ENCODE measurements at regions not wholly inside any gene's neighbourhood (a gene's known extent, or its start where the extent isn't known, plus 50 kb on each side); places are given as distances from the start of the nearest gene placed in this dataset.
A peak's percentile ranks its signal among the peaks of the same experiment; 100 is the strongest.

GRCh38 chr4:42750091-42750490 is 93.2 kb upstream of the ATP8A1 start:
- H3K27me3 ChIP-seq (replicated peaks in 2 of 5; ENCODE audit: control insufficient read depth in 4 of 5, insufficient read depth in 5 of 5, low read length in 4 of 5) = no peaks in the 10 kb centered on the region
- WGBS (ENCODE audit: insufficient coverage) = no CpG with 5 or more reads among the region's 1 CpG
- H3K4me1 ChIP-seq (ENCODE audit: control extremely low read depth in 1 of 4, control insufficient read depth in 4 of 4, insufficient read depth in 4 of 4, low read length in 3 of 4) = peaks cover 0 to 3% (median 1%) of the 10 kb centered on the region in 4 experiments
- POLR2A ChIA-PET = no interaction called here
- H3K27ac ChIP-seq (ENCODE audit: insufficient read depth in 1 of 2, low read depth in 1 of 2, low read length in 2 of 2, poor library complexity in 1 of 2, severe bottlenecking in 2 of 2) = no peak overlapping the region
- no peaks in the 10 kb centered on the region for H3K36me3 ChIP-seq (ENCODE audit: control insufficient read depth in 4 of 4, insufficient read depth in 4 of 4, low read length in 3 of 4)
- peaks cover 0 to 6% (median 0%) of the 10 kb centered on the region in 5 experiments for H3K9me3 ChIP-seq (ENCODE audit: control extremely low read depth in 1 of 5, control insufficient read depth in 4 of 5, insufficient read depth in 2 of 5, low read depth in 1 of 5, low read length in 4 of 5)
- CTCF ChIA-PET = interaction anchor here (0.7 to 7.3 kb wide), 15 partner anchors 18 to 192 kb away, joined by 3 to 90 read pairs (median 3); partner anchors contain the start of gene ATP8A1
- DNase-seq = peak; percentile 86 to 96 (median 95)
- H3K4me3 ChIP-seq (ENCODE audit: control insufficient read depth in 1 of 7, extremely low read depth in 1 of 7, insufficient read depth in 4 of 7, low read depth in 2 of 7, low read length in 6 of 7) = no peak overlapping the region

- Histone ChIP-seq H3K4me1 (ENCODE audit: control extremely low read depth in 1 of 4, control insufficient read depth in 4 of 4, insufficient read depth in 4 of 4, low read length in 3 of 4) (peaks cover 0 to 3% (median 1%) of the 10 kb centered on the region in 4 experiments), H3K9me3 (ENCODE audit: control extremely low read depth in 1 of 5, control insufficient read depth in 4 of 5, insufficient read depth in 2 of 5, low read depth in 1 of 5, low read length in 4 of 5) (peaks cover 0 to 7% (median 0%) of the 10 kb centered on the region in 5 experiments), H3K4me3 (ENCODE audit: control insufficient read depth in 1 of 7, extremely low read depth in 1 of 7, insufficient read depth in 4 of 7, low read depth in 2 of 7, low read length in 6 of 7) (no peak overlapping the region), H3K36me3 (ENCODE audit: control insufficient read depth in 4 of 4, insufficient read depth in 4 of 4, low read length in 3 of 4) (no peaks in the 10 kb centered on the region), H3K27ac (ENCODE audit: insufficient read depth in 1 of 2, low read depth in 1 of 2, low read length in 2 of 2, poor library complexity in 1 of 2, severe bottlenecking in 2 of 2) (no peak overlapping the region), H3K27me3 (replicated peaks in 2 of 5; ENCODE audit: control insufficient read depth in 4 of 5, insufficient read depth in 5 of 5, low read length in 4 of 5) (no peaks in the 10 kb centered on the region)
- WGBS (ENCODE audit: insufficient coverage) = 82% methylated on average over 1 of the region's 2 CpGs
- ChIA-PET POLR2A (no interaction called here), CTCF (interaction anchor here (7.3 kb wide), 1 partner anchor 179 kb away, joined by 90 read pairs; no protein-coding TSS in a partner anchor)
- peak; percentile 15 to 63 (median 62) for DNase-seq
Measured at GRCh38 chr4:42747971-42748370, 91.1 kb upstream of the ATP8A1 start.

GRCh38 chr4:42736527-42737195 is 79.8 kb upstream of the ATP8A1 start:
- DNase-seq = no peak
- no peaks in the 10 kb centered on the region for H3K36me3 ChIP-seq (ENCODE audit: control insufficient read depth in 4 of 4, insufficient read depth in 4 of 4, low read length in 3 of 4)
- no peak overlapping the region for H3K4me3 ChIP-seq (ENCODE audit: control insufficient read depth in 1 of 7, extremely low read depth in 1 of 7, insufficient read depth in 4 of 7, low read depth in 2 of 7, low read length in 6 of 7)
- no peaks in the 10 kb centered on the region for H3K4me1 ChIP-seq (ENCODE audit: control extremely low read depth in 1 of 4, control insufficient read depth in 4 of 4, insufficient read depth in 4 of 4, low read length in 3 of 4)
- no peak overlapping the region for H3K27ac ChIP-seq (ENCODE audit: insufficient read depth in 1 of 2, low read depth in 1 of 2, low read length in 2 of 2, poor library complexity in 1 of 2, severe bottlenecking in 2 of 2)
- 100% methylated on average over 5 of the region's 5 CpGs for WGBS (ENCODE audit: insufficient coverage)
- H3K9me3 ChIP-seq (ENCODE audit: control extremely low read depth in 1 of 5, control insufficient read depth in 4 of 5, insufficient read depth in 2 of 5, low read depth in 1 of 5, low read length in 4 of 5) = peaks cover 0 to 8% (median 0%) of the 10 kb centered on the region in 5 experiments
- POLR2A ChIA-PET = no interaction called here
- H3K27me3 ChIP-seq (replicated peaks in 2 of 5; ENCODE audit: control insufficient read depth in 4 of 5, insufficient read depth in 5 of 5, low read length in 4 of 5) = no peaks in the 10 kb centered on the region
- CTCF ChIA-PET = no interaction called here

- 80% methylated on average over 1 of the region's 2 CpGs for WGBS (ENCODE audit: insufficient coverage)
- Histone ChIP-seq H3K27ac (ENCODE audit: insufficient read depth in 1 of 2, low read depth in 1 of 2, low read length in 2 of 2, poor library complexity in 1 of 2, severe bottlenecking in 2 of 2) (no peak overlapping the region), H3K4me3 (ENCODE audit: control insufficient read depth in 1 of 7, extremely low read depth in 1 of 7, insufficient read depth in 4 of 7, low read depth in 2 of 7, low read length in 6 of 7) (no peak overlapping the region), H3K9me3 (ENCODE audit: control extremely low read depth in 1 of 5, control insufficient read depth in 4 of 5, insufficient read depth in 2 of 5, low read depth in 1 of 5, low read length in 4 of 5) (peaks cover 0 to 13% (median 3%) of the 10 kb centered on the region in 5 experiments), H3K4me1 (ENCODE audit: control extremely low read depth in 1 of 4, control insufficient read depth in 4 of 4, insufficient read depth in 4 of 4, low read length in 3 of 4) (no peaks in the 10 kb centered on the region), H3K36me3 (ENCODE audit: control insufficient read depth in 4 of 4, insufficient read depth in 4 of 4, low read length in 3 of 4) (no peaks in the 10 kb centered on the region), H3K27me3 (replicated peaks in 2 of 5; ENCODE audit: control insufficient read depth in 4 of 5, insufficient read depth in 5 of 5, low read length in 4 of 5) (no peaks in the 10 kb centered on the region)
- ChIA-PET CTCF (interaction anchor here (1.2 kb wide), 1 partner anchor 8 kb away, joined by 3 read pairs; no protein-coding TSS in a partner anchor), POLR2A (no interaction called here)
- DNase-seq = no peak
Measured at GRCh38 chr4:42733380-42733779, 76.5 kb upstream of the ATP8A1 start.

- H3K9me3 ChIP-seq (ENCODE audit: control extremely low read depth in 1 of 5, control insufficient read depth in 4 of 5, insufficient read depth in 2 of 5, low read depth in 1 of 5, low read length in 4 of 5) = peaks cover 0 to 10% (median 3%) of the 10 kb centered on the region in 5 experiments
- no peaks in the 10 kb centered on the region for H3K4me1 ChIP-seq (ENCODE audit: control extremely low read depth in 1 of 4, control insufficient read depth in 4 of 4, insufficient read depth in 4 of 4, low read length in 3 of 4)
- no peaks in the 10 kb centered on the region for H3K36me3 ChIP-seq (ENCODE audit: control insufficient read depth in 4 of 4, insufficient read depth in 4 of 4, low read length in 3 of 4)
- ChIA-PET CTCF (interaction anchor here (1.2 kb wide), 2 partner anchors 9 to 17 kb away, joined by 3 read pairs; no protein-coding TSS in a partner anchor), POLR2A (no interaction called here)
- H3K27me3 ChIP-seq (replicated peaks in 2 of 5; ENCODE audit: control insufficient read depth in 4 of 5, insufficient read depth in 5 of 5, low read length in 4 of 5) = no peaks in the 10 kb centered on the region
- H3K27ac ChIP-seq (ENCODE audit: insufficient read depth in 1 of 2, low read depth in 1 of 2, low read length in 2 of 2, poor library complexity in 1 of 2, severe bottlenecking in 2 of 2) = no peak overlapping the region
- DNase-seq = no peak
- 93% methylated on average over 4 of the region's 5 CpGs for WGBS (ENCODE audit: insufficient coverage)
- no peak overlapping the region for H3K4me3 ChIP-seq (ENCODE audit: control insufficient read depth in 1 of 7, extremely low read depth in 1 of 7, insufficient read depth in 4 of 7, low read depth in 2 of 7, low read length in 6 of 7)
Measured at GRCh38 chr4:42732776-42733175, 75.9 kb upstream of the ATP8A1 start.

- WGBS (ENCODE audit: insufficient coverage) = no CpG with 5 or more reads among the region's 4 CpGs
- ChIA-PET POLR2A (no interaction called here), CTCF (no interaction called here)
- no peak overlapping the region for H3K27ac ChIP-seq (ENCODE audit: insufficient read depth in 1 of 2, low read depth in 1 of 2, low read length in 2 of 2, poor library complexity in 1 of 2, severe bottlenecking in 2 of 2)
- H3K36me3 ChIP-seq (ENCODE audit: control insufficient read depth in 4 of 4, insufficient read depth in 4 of 4, low read length in 3 of 4) = no peaks in the 10 kb centered on the region
- H3K4me3 ChIP-seq (ENCODE audit: control insufficient read depth in 1 of 7, extremely low read depth in 1 of 7, insufficient read depth in 4 of 7, low read depth in 2 of 7, low read length in 6 of 7) = no peak overlapping the region
- DNase-seq = no peak
- H3K27me3 ChIP-seq (replicated peaks in 2 of 5; ENCODE audit: control insufficient read depth in 4 of 5, insufficient read depth in 5 of 5, low read length in 4 of 5) = no peaks in the 10 kb centered on the region
- peaks cover 0 to 9% (median 3%) of the 10 kb centered on the region in 5 experiments for H3K9me3 ChIP-seq (ENCODE audit: control extremely low read depth in 1 of 5, control insufficient read depth in 4 of 5, insufficient read depth in 2 of 5, low read depth in 1 of 5, low read length in 4 of 5)
- H3K4me1 ChIP-seq (ENCODE audit: control extremely low read depth in 1 of 4, control insufficient read depth in 4 of 4, insufficient read depth in 4 of 4, low read length in 3 of 4) = no peaks in the 10 kb centered on the region
Measured at GRCh38 chr4:42729505-42730237, 72.8 kb upstream of the ATP8A1 start.

GRCh38 chr4:42724451-42724850 is 67.5 kb upstream of the ATP8A1 start:
- Histone ChIP-seq H3K4me3 (ENCODE audit: control insufficient read depth in 1 of 7, extremely low read depth in 1 of 7, insufficient read depth in 4 of 7, low read depth in 2 of 7, low read length in 6 of 7) (no peak overlapping the region), H3K36me3 (ENCODE audit: control insufficient read depth in 4 of 4, insufficient read depth in 4 of 4, low read length in 3 of 4) (no peaks in the 10 kb centered on the region), H3K9me3 (ENCODE audit: control extremely low read depth in 1 of 5, control insufficient read depth in 4 of 5, insufficient read depth in 2 of 5, low read depth in 1 of 5, low read length in 4 of 5) (peaks cover 0 to 7% (median 2%) of the 10 kb centered on the region in 5 experiments), H3K27ac (ENCODE audit: insufficient read depth in 1 of 2, low read depth in 1 of 2, low read length in 2 of 2, poor library complexity in 1 of 2, severe bottlenecking in 2 of 2) (no peak overlapping the region), H3K27me3 (replicated peaks in 2 of 5; ENCODE audit: control insufficient read depth in 4 of 5, insufficient read depth in 5 of 5, low read length in 4 of 5) (no peaks in the 10 kb centered on the region), H3K4me1 (ENCODE audit: control extremely low read depth in 1 of 4, control insufficient read depth in 4 of 4, insufficient read depth in 4 of 4, low read length in 3 of 4) (peaks cover 7 to 19% (median 12%) of the 10 kb centered on the region in 4 experiments)
- DNase-seq = no peak
- WGBS (ENCODE audit: insufficient coverage) = 100% methylated on average over 2 of the region's 3 CpGs
- POLR2A ChIA-PET = no interaction called here
- CTCF ChIA-PET = no interaction called here
